Astrocyte of the cerebellum (primary cell): ENCODE measurements at regions not wholly inside any gene's neighbourhood (a gene's known extent, or its start where the extent isn't known, plus 50 kb on each side); places are given as distances from the start of the nearest gene placed in this dataset.

ENCODE experiments used
- DNase-seq: peaks from one replicate; pipeline ENCODE4 v3.0.0-alpha.2; 2011; ENCODE audit warnings: low read depth
- H3K4me3 ChIP-seq: 2 replicates; pipeline ENCODE4 v1.5.1; 2011; ENCODE audit warnings: mild to moderate bottlenecking, low read depth, low read length, moderate library complexity
- CTCF ChIP-seq: IDR thresholded peaks from 2 replicates; pipeline ENCODE4 v1.5.1; 2012; ENCODE audit warnings: low read length, low read depth, moderate library complexity, mild to moderate bottlenecking; ENCODE audit errors: missing control alignments
- in situ Hi-C: cut with HindIII; loops from 2 replicates; pipeline ENCODE4 v1.10.0; 2017; ENCODE audit warnings: low sequenced_read_pairs

GRCh38 chr5:12315461-12315860 lies 411.2 kb upstream of the CTNND2 start:
- DNase-seq = no peak
- no peak overlapping the region for H3K4me3 ChIP-seq
- in situ Hi-C loops = no loop called here
- TF ChIP-seq CTCF = no peak

- DNase-seq = no peak
- TF ChIP-seq CTCF = no peak
- in situ Hi-C loops = no loop called here
- H3K4me3 ChIP-seq = no peak overlapping the region
Observed at GRCh38 chr5:12313602-12314001, 409.4 kb upstream of the CTNND2 start.

GRCh38 chr5:12312343-12312742 lies 408.1 kb upstream of the CTNND2 start:
- no peak overlapping the region for H3K4me3 ChIP-seq
- DNase-seq = no peak
- in situ Hi-C loops = no loop called here
- no peak for TF ChIP-seq CTCF

GRCh38 chr5:12294151-12294550 lies 389.9 kb upstream of the CTNND2 start:
- DNase-seq = no peak
- in situ Hi-C loops = no loop called here
- H3K4me3 ChIP-seq = no peak overlapping the region
- no peak for TF ChIP-seq CTCF

- in situ Hi-C loops = no loop called here
- H3K4me3 ChIP-seq = no peak overlapping the region
- peak; percentile 35 for TF ChIP-seq CTCF
- peak; percentile 18 for DNase-seq
Observed at GRCh38 chr5:12292610-12293204, 388.5 kb upstream of the CTNND2 start.

GRCh38 chr5:12284604-12285003 lies 380.4 kb upstream of the CTNND2 start:
- no peak for TF ChIP-seq CTCF
- H3K4me3 ChIP-seq = no peak overlapping the region
- no peak for DNase-seq
- in situ Hi-C loops = no loop called here
